HG03175 (cell line): ENCODE measurements at regions not wholly inside any gene's neighbourhood (a gene's known extent, or its start where the extent isn't known, plus 50 kb on each side); places are given as distances from the start of the nearest gene placed in this dataset.

Experiments used
- ATAC-seq: cut with Tn5 transposase; IDR thresholded peaks from one replicate; pipeline ENCODE4 v1.9.1; 2021; ENCODE audit warnings: mild to moderate bottlenecking, moderate library complexity; ENCODE audit not compliant: unreplicated experiment

GRCh38 chr4:137599734-137600133, 67.4 kb upstream of the PCDH18 start:
- ATAC-seq, result no peak

GRCh38 chr4:137597752-137598430, 65.6 kb upstream of the PCDH18 start:
- ATAC-seq, result no peak

- no peak for ATAC-seq
Measured at GRCh38 chr4:137587796-137588195, 55.5 kb upstream of the PCDH18 start.

GRCh38 chr4:137583671-137584070, 51.4 kb upstream of the PCDH18 start:
- ATAC-seq, result no peak
